GM12878 (cell line): ENCODE measurements at regions not wholly inside any gene's neighbourhood (a gene's known extent, or its start where the extent isn't known, plus 50 kb on each side); places are given as distances from the start of the nearest gene placed in this dataset.

Experiments used
- ATAC-seq: fragments of 200-7000 bp; cut with Tn5 transposase; 3 replicates; pipeline ENCODE4 v1.9.1; 2020; ENCODE audit warnings: mild to moderate bottlenecking, moderate library complexity
- BruUV-seq: library from RNA; stranded (reverse); fragments of 400-500 nt; replicated peaks from 2 replicates; lab custom pipeline; 2021; lab: Mats Ljungman, UMichigan
- CTCF ChIA-PET: fragments of 300-600 bp; sonication (Branson Sonifier 250); formaldehyde crosslinking; extraction: SDS; loops from one replicate; lab custom pipeline; 2021; ENCODE audit warnings: inconsistent platforms; lab: Yijun Ruan, JAX
- POLR2A ChIA-PET: fragments of 350-600 bp; formaldehyde crosslinking; extraction: SDS; loops from one replicate; lab custom pipeline; 2021; ENCODE audit warnings: inconsistent platforms; lab: Charles Lee
- RAD21 ChIA-PET: fragments of 300-600 bp; sonication (Branson Sonifier 250); formaldehyde crosslinking; loops from one replicate; lab custom pipeline; 2023; ENCODE audit warnings: antibody characterized with exemption; ENCODE audit not compliant: unreplicated experiment; lab: Charles Lee
- SMC1A ChIA-PET: fragments of 300-600 bp; sonication (Branson Sonifier 250); formaldehyde crosslinking; loops from one replicate; lab custom pipeline; 2023; ENCODE audit not compliant: unreplicated experiment, uncharacterized antibody; lab: Charles Lee
- DNase-seq: peaks from one replicate; pipeline ENCODE4 v3.0.0-alpha.2; 2011; ENCODE audit warnings: low read depth, low spot score
- FAIRE-seq: peaks from 3 replicates; lab custom pipeline; 2011; peaks lifted over from hg19 to GRCh38; lab: Jason Lieb, UNC
- H2AFZ ChIP-seq: 2 replicates; pipeline ENCODE4 v1.6.0; 2011; ENCODE audit warnings: low read depth, low read length, control low read depth; ENCODE audit not compliant: control insufficient read depth
- H3K27ac ChIP-seq: 2 replicates; pipeline ENCODE4 v1.5.1; 2011; ENCODE audit warnings: control low read depth; ENCODE audit not compliant: control insufficient read depth, insufficient read depth
- H3K27me3 ChIP-seq, 2 experiments: replicated peaks in 1 of 2; 2 replicates each; pipeline versions ENCODE4 v1.6.0 to v1.6.1; 2011; ENCODE audit warnings: low read length in 1 of 2; ENCODE audit not compliant: control insufficient read depth in 2 of 2, insufficient read depth in 2 of 2
- H3K36me3 ChIP-seq, 2 experiments: 2 replicates each; pipeline ENCODE4 v1.5.1; 2011; ENCODE audit warnings: low read length in 1 of 2; ENCODE audit not compliant: control insufficient read depth in 2 of 2, insufficient read depth in 2 of 2
- H3K4me1 ChIP-seq: 2 replicates; pipeline ENCODE4 v1.6.1; 2011; ENCODE audit warnings: mild to moderate bottlenecking, low read length, moderate library complexity, mixed read lengths; ENCODE audit not compliant: control insufficient read depth, insufficient read depth
- H3K4me2 ChIP-seq: 2 replicates; pipeline ENCODE4 v1.6.0; 2011; ENCODE audit warnings: control low read depth; ENCODE audit not compliant: control insufficient read depth, insufficient read depth
- H3K4me3 ChIP-seq: fragments of 200-600 bp; sonication (generic); 2 replicates; pipeline ENCODE4 v1.5.1; 2016
- H3K79me2 ChIP-seq: 2 replicates; pipeline ENCODE4 v1.6.0; 2011; ENCODE audit warnings: low read length; ENCODE audit not compliant: control insufficient read depth, insufficient read depth
- H3K9ac ChIP-seq: 2 replicates; pipeline ENCODE4 v1.8.0; 2011; ENCODE audit warnings: low read length, control low read depth, mixed read lengths; ENCODE audit not compliant: control insufficient read depth, insufficient read depth
- H3K9me3 ChIP-seq: replicated peaks from 3 replicates; pipeline ENCODE4 v1.5.1; 2011; ENCODE audit warnings: mild to moderate bottlenecking, low read length; ENCODE audit not compliant: control insufficient read depth, insufficient read depth
- H4K20me1 ChIP-seq: 2 replicates; pipeline ENCODE4 v1.6.0; 2011; ENCODE audit not compliant: control insufficient read depth, insufficient read depth
- ATF7 ChIP-seq: fragments of 450-650 bp; IDR thresholded peaks from 2 replicates; pipeline ENCODE4 v1.6.1; 2016; ENCODE audit warnings: low read depth, mild to moderate bottlenecking
- BCL11A ChIP-seq: IDR thresholded peaks from 2 replicates; pipeline ENCODE4 v1.6.1; 2011; ENCODE audit warnings: low read depth, low read length
- ESRRA ChIP-seq: IDR thresholded peaks from 2 replicates; pipeline ENCODE4 v1.6.1; 2012; ENCODE audit warnings: mild to moderate bottlenecking, low read length, improper control_type of control experiment
- HDAC6 ChIP-seq: fragments of 200-600 bp; sonication (generic); IDR thresholded peaks from one replicate; pipeline ENCODE4 v1.8.0; 2017; ENCODE audit warnings: antibody characterized with exemption; ENCODE audit not compliant: unreplicated experiment
- IKZF2 ChIP-seq, 2 experiments: fragments of 450-650 bp; IDR thresholded peaks; 2 replicates each; pipeline ENCODE4 v1.6.1; 2017; ENCODE audit warnings: mild to moderate bottlenecking in 2 of 2, moderate library complexity in 2 of 2
- MEF2B ChIP-seq: fragments of 450-650 bp; IDR thresholded peaks from 2 replicates; pipeline ENCODE4 v1.6.1; 2018; ENCODE audit warnings: mild to moderate bottlenecking, moderate library complexity; ENCODE audit not compliant: partially characterized antibody, poor library complexity, severe bottlenecking
- MTA2 ChIP-seq: fragments of 450-650 bp; IDR thresholded peaks from 2 replicates; pipeline ENCODE4 v1.6.1; 2016; ENCODE audit warnings: low read depth, mild to moderate bottlenecking, moderate library complexity
- NBN ChIP-seq: fragments of 450-650 bp; IDR thresholded peaks from 2 replicates; pipeline ENCODE4 v1.6.1; 2016
- PKNOX1 ChIP-seq: fragments of 450-650 bp; IDR thresholded peaks from 2 replicates; pipeline ENCODE4 v1.6.1; 2016; ENCODE audit warnings: mild to moderate bottlenecking
- RAD51 ChIP-seq: fragments of 450-650 bp; IDR thresholded peaks from 2 replicates; pipeline ENCODE4 v1.6.1; 2016; ENCODE audit warnings: moderate library complexity, mild to moderate bottlenecking, inconsistent platforms
- TCF12 ChIP-seq: IDR thresholded peaks from 2 replicates; pipeline ENCODE4 v1.6.1; 2011; ENCODE audit warnings: low read depth, mild to moderate bottlenecking, low read length
- WRNIP1 ChIP-seq: IDR thresholded peaks from 2 replicates; pipeline ENCODE4 v1.6.1; 2011; ENCODE audit warnings: low read depth, low read length, improper control_type of control experiment, borderline replicate concordance
- ZBTB4 ChIP-seq: fragments of 450-650 bp; formaldehyde crosslinking; IDR thresholded peaks from 2 replicates; pipeline ENCODE4 v1.4.0; 2022; ENCODE audit warnings: mild to moderate bottlenecking, moderate library complexity
- ZBTB40 ChIP-seq: fragments of 450-650 bp; IDR thresholded peaks from 2 replicates; pipeline ENCODE4 v1.6.1; 2016; ENCODE audit warnings: mild to moderate bottlenecking, moderate library complexity, borderline replicate concordance
- ZNF24 ChIP-seq: fragments of 450-650 bp; IDR thresholded peaks from 2 replicates; pipeline ENCODE4 v1.6.1; 2017; ENCODE audit warnings: antibody characterized with exemption, mild to moderate bottlenecking
- ZSCAN29 ChIP-seq: fragments of 450-650 bp; IDR thresholded peaks from 2 replicates; pipeline ENCODE4 v1.6.1; 2017; ENCODE audit warnings: mild to moderate bottlenecking, moderate library complexity
- WGBS: methylation state at CpG from one replicate; pipeline ENCODE4 v1.1.6; 2016; ENCODE audit warnings: low lambda C conversion rate; ENCODE audit not compliant: insufficient replicate concordance, insufficient coverage; ENCODE audit errors: missing lambda C conversion rate; 5-methylcytosine and 5-hydroxymethylcytosine counted together
- in situ Hi-C: fragments of 300-500 bp; cut with MboI; formaldehyde crosslinking; loops from 9 replicates; pipeline ENCODE4 v1.14.3; 2018; ENCODE audit warnings: mixed read lengths
- intact Hi-C: fragments of 100-400 bp; cut with micrococcal nuclease; formaldehyde crosslinking; loops from one replicate; pipeline ENCODE4 v1.14.2; 2022; ENCODE audit not compliant: unreplicated experiment

DNA sequence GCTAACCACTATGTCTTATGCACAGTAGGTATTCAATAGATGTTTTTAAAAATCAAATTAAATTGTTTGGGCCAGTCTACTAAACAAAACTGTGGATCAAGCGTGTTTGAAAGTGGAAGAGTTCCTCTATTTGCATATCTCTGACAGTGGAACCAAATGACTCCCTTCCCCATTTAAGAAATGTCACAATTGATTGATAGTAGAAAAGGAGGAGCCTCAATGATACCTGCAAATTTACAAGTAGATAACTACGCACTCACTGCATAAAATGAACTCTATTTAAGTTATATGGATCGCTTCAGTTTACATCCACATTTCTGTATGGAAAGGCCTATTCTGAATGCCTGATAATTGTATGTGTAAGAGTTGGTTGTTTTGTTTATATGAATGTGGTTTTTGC, 163.3 kb upstream of the MTPN start (continued):
- no peak for TF ChIP-seq ZBTB4 (CRISPR knock-in tag)
- TF ChIP-seq ATF7, result no peak
- no peak for TF ChIP-seq WRNIP1
- TF ChIP-seq RAD51, result no peak
- TF ChIP-seq MEF2B, result no peak
- TF ChIP-seq TCF12, result no peak

DNA sequence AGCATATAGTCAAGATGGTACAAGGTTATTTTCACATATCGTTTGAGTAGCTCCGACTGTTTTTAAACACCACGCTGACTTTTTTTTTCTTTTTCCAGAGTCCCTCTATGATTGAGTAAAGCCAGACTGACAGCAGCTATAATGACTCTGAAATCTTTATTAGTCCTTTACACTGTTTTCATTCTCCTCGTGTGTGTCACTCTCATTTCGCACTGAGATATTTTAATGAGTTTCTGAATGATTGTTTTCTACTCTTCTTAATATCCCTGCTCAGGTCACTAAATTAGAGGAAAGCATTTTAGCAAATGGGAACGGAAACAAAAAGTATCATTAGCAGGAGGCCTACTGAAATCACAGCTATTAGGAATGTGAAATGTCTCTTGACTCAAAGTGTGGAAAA, 162.3 kb upstream of the MTPN start:
- no peak overlapping the region for H3K4me2 ChIP-seq
- in situ Hi-C loops, result no loop called here
- no peak for TF ChIP-seq HDAC6
- TF ChIP-seq BCL11A, result 0 out of 2 replicates have a peak, but pooled peaks have one; percentile 10
- peak; percentile 37 to 38; a peak in 1 of 4 replicates for TF ChIP-seq IKZF2 (IDR thresholded peaks at IDR 0.05)
- peak; percentile 81 for TF ChIP-seq MTA2
- no peak for TF ChIP-seq ESRRA
- no peak for TF ChIP-seq ZSCAN29
- no peak for TF ChIP-seq NBN
- TF ChIP-seq ZBTB40, result peak; percentile 77
- TF ChIP-seq ZNF24, result 0 out of 2 replicates have a peak, but pooled peaks have one; percentile 45
- TF ChIP-seq PKNOX1, result peak; percentile 69
- TF ChIP-seq, all 136 proteins: peak for 6
- no peaks in the 10 kb centered on the region for H4K20me1 ChIP-seq
- no peaks in the 10 kb centered on the region for H3K79me2 ChIP-seq
- FAIRE-seq (no peak), DNase-seq (no peak), ATAC-seq (peak; percentile 75)
- no peaks in the 10 kb centered on the region for H3K27me3 ChIP-seq
- no peaks in the 10 kb centered on the region for H3K9me3 ChIP-seq
- H3K9ac ChIP-seq, result no peak overlapping the region
- POLR2A ChIA-PET, result no interaction called here
- H2AFZ ChIP-seq, result no peak overlapping the region
- SMC1A ChIA-PET, result no interaction called here
- no peaks in the 10 kb centered on the region for H3K4me1 ChIP-seq
- RAD21 ChIA-PET, result interaction anchor here (1.6 kb wide), 1 partner anchor 26 kb away, joined by 3 read pairs; no protein-coding TSS in a partner anchor
- CTCF ChIA-PET, result no interaction called here
- intact Hi-C loops, result no loop called here
- no peak overlapping the region for H3K27ac ChIP-seq
- no peak overlapping the region for H3K4me3 ChIP-seq
- no peaks in the 10 kb centered on the region for H3K36me3 ChIP-seq
- WGBS, result 17% methylated on average over 6 of the region's 6 CpGs
- BruUV-seq, result no TSS peak
